Hypothalamus (tissue), 51 donors: ENCODE measurements at regions not wholly inside any gene's neighbourhood (a gene's known extent, or its start where the extent isn't known, plus 50 kb on each side); places are given as distances from the start of the nearest gene placed in this dataset.

Source experiments
- DNase-seq, 51 donors: peaks; one replicate each; lab custom pipeline; 2025; lab: John Stamatoyannopoulos, UW

- DNase-seq, result peak in 1 of 51 donors; percentile 36
These were observed 98.2 kb upstream of the MEOX2 start for GRCh38 chr7:15784694-15785030.

- DNase-seq, result peak in 27 of 51 donors; percentile 3 to 65 (median 30)
These were observed 97.7 kb upstream of the MEOX2 start for GRCh38 chr7:15783987-15784693.

GRCh38 chr7:15782656-15783055 is 96.2 kb upstream of the MEOX2 start:
- DNase-seq, result no peak

- no peak for DNase-seq
These were observed 95.5 kb upstream of the MEOX2 start for GRCh38 chr7:15781944-15782343.

- no peak for DNase-seq
These were observed 93.8 kb upstream of the MEOX2 start for GRCh38 chr7:15780271-15780670.

GRCh38 chr7:15778191-15778590 is 91.7 kb upstream of the MEOX2 start:
- DNase-seq, result no peak

- DNase-seq, result no peak
These were observed 79.3 kb upstream of the MEOX2 start for GRCh38 chr7:15765753-15766152.

GRCh38 chr7:15764851-15765382 is 78.4 kb upstream of the MEOX2 start:
- DNase-seq, result no peak

- no peak for DNase-seq
These were observed 77.5 kb upstream of the MEOX2 start for GRCh38 chr7:15764010-15764409.

GRCh38 chr7:15757041-15758000 is 70.8 kb upstream of the MEOX2 start:
- no peak for DNase-seq

- DNase-seq, result no peak
These were observed 68.6 kb upstream of the MEOX2 start for GRCh38 chr7:15755061-15755460.

- no peak for DNase-seq
These were observed 67.5 kb upstream of the MEOX2 start for GRCh38 chr7:15753887-15754579.

- no peak for DNase-seq
These were observed 65.9 kb upstream of the MEOX2 start for GRCh38 chr7:15752377-15752776.

- DNase-seq, result no peak
These were observed 64.8 kb upstream of the MEOX2 start for GRCh38 chr7:15751191-15751701.

- DNase-seq, result no peak
These were observed 64.2 kb upstream of the MEOX2 start for GRCh38 chr7:15750727-15751126.

GRCh38 chr7:15749631-15750030 is 63.1 kb upstream of the MEOX2 start:
- no peak for DNase-seq

- DNase-seq, result no peak
These were observed 61.2 kb upstream of the MEOX2 start for GRCh38 chr7:15747712-15748111.

- DNase-seq, result no peak
These were observed 60.8 kb upstream of the MEOX2 start for GRCh38 chr7:15747301-15747700.

- DNase-seq, result no peak
These were observed 57.5 kb upstream of the MEOX2 start for GRCh38 chr7:15743926-15744480.

GRCh38 chr7:15737601-15738000 is 51.1 kb upstream of the MEOX2 start:
- DNase-seq, result no peak
